Nephron progenitor cell (in vitro differentiated cells): ENCODE measurements at regions not wholly inside any gene's neighbourhood (a gene's known extent, or its start where the extent isn't known, plus 50 kb on each side); places are given as distances from the start of the nearest gene placed in this dataset.

Experiments
- DNase-seq: peaks from one replicate; pipeline ENCODE4 v3.0.0; 2021
- H3K27ac Mint-ChIP-seq: 2 replicates; pipeline ENCODE4 v1.8.0; 2021; ENCODE audit warnings: mild to moderate bottlenecking, moderate library complexity, mixed read lengths
- H3K27me3 Mint-ChIP-seq: 2 replicates; pipeline ENCODE4 v1.8.0; 2021; ENCODE audit warnings: mild to moderate bottlenecking, low read depth, mixed read lengths; ENCODE audit not compliant: poor library complexity
- H3K36me3 Mint-ChIP-seq: 2 replicates; pipeline ENCODE4 v1.8.0; 2021; ENCODE audit warnings: low read depth, mixed read lengths
- H3K4me1 Mint-ChIP-seq: 2 replicates; pipeline ENCODE4 v1.8.0; 2021; ENCODE audit warnings: mixed read lengths
- H3K4me3 Mint-ChIP-seq: 2 replicates; pipeline ENCODE4 v1.8.0; 2021; ENCODE audit warnings: mild to moderate bottlenecking, moderate library complexity, mixed read lengths
- H3K9me3 Mint-ChIP-seq: 2 replicates; pipeline ENCODE4 v1.8.0; 2021; ENCODE audit warnings: mild to moderate bottlenecking, moderate library complexity, mixed read lengths
- TF ChIP-seq, protein P1 (sequence below): fragments of 200-600 bp; sonication (generic); IDR thresholded peaks from 2 replicates; pipeline ENCODE4 v1.5.0; 2021; ENCODE audit warnings: antibody characterized with exemption

DNA sequence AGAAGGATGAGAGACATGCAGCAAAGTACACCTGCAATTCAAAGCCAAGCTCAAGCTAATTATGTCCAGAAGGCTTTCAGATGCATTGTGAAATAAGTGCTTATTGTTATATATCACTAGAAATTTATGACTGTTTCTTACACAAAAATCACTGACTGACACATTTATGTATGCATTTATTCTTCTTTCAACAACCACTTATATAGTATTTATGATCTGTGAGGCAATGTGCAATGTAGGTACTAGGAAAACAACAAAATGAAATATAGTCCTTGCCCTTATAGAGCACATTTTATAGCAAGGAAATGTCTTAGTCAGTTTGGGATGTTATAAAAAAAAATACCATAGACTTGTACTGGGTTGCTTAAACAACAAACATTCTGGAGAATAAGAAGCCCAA, 167.6 kb downstream of the YIPF5 start:
- no peaks in the 10 kb centered on the region for H3K4me1 Mint-ChIP-seq
- peaks cover 10% of the 10 kb centered on the region for H3K9me3 Mint-ChIP-seq
- H3K27me3 Mint-ChIP-seq = peaks cover 3% of the 10 kb centered on the region
- H3K27ac Mint-ChIP-seq = no peak overlapping the region
- no peaks in the 10 kb centered on the region for H3K36me3 Mint-ChIP-seq
- no peak overlapping the region for H3K4me3 Mint-ChIP-seq
- no peak for DNase-seq
- TF ChIP-seq, protein P1, sequence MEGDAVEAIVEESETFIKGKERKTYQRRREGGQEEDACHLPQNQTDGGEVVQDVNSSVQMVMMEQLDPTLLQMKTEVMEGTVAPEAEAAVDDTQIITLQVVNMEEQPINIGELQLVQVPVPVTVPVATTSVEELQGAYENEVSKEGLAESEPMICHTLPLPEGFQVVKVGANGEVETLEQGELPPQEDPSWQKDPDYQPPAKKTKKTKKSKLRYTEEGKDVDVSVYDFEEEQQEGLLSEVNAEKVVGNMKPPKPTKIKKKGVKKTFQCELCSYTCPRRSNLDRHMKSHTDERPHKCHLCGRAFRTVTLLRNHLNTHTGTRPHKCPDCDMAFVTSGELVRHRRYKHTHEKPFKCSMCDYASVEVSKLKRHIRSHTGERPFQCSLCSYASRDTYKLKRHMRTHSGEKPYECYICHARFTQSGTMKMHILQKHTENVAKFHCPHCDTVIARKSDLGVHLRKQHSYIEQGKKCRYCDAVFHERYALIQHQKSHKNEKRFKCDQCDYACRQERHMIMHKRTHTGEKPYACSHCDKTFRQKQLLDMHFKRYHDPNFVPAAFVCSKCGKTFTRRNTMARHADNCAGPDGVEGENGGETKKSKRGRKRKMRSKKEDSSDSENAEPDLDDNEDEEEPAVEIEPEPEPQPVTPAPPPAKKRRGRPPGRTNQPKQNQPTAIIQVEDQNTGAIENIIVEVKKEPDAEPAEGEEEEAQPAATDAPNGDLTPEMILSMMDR = no peak

DNA sequence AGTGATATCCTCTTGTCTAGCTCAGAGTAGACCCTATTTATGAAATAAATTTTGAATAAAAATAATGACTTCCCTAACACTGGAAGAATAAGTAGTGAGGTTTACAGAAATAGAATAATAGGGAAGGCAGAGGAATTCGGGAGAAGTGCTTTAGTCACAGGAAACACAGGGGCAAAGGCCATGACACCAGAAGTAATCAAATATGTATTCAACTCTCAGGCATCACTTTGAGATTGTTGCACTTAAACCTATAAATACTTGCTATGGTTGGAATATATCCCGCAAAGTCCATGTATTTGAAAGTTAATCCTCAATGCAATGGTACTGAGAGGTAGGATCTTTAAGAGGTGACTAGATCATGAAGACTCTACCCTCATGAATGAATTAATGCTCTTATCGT, 166.8 kb downstream of the YIPF5 start:
- no peak overlapping the region for H3K27ac Mint-ChIP-seq
- H3K4me3 Mint-ChIP-seq = no peak overlapping the region
- peaks cover 6% of the 10 kb centered on the region for H3K9me3 Mint-ChIP-seq
- TF ChIP-seq, protein P1 = no peak
- DNase-seq = no peak
- no peaks in the 10 kb centered on the region for H3K4me1 Mint-ChIP-seq
- peaks cover 3% of the 10 kb centered on the region for H3K27me3 Mint-ChIP-seq
- no peaks in the 10 kb centered on the region for H3K36me3 Mint-ChIP-seq

DNA sequence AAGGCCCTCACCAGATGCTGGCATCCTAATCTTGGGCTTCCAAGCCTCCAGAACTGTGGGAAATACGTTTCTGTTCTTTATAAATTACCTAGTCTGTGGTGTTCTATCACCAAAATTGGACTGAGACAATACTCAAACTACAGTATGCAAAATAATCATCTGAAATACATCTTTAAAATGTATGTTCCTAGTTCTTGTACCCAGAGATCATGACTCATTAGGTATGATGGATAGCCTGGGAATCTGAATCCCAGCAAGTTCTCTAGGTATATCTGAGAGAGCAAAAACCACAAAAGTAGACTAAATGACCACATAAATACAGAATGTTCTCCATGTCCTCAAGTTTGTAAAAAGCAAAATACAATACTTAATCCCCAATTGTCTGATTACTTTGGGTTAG, 166.3 kb downstream of the YIPF5 start:
- TF ChIP-seq, protein P1 = no peak
- H3K9me3 Mint-ChIP-seq = peaks cover 9% of the 10 kb centered on the region

DNA sequence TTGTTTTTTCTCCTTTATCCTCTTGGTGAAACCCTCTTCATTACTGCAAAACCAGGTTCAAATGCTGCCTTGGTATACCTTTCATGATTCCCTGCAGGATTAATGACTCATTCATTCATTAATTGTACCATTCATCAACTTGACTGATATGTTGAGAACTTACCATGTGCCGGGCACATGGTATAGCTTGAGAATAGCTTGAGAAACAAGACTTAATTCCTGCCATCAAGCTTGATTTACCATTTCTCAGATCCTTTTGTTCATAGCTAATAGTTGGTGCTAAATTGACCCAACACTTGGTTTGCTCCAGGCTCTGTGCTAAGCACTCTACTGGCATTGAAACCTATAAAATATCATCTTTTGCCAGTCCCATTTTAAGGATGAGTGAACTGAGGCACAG, 165.7 kb downstream of the YIPF5 start:
- H3K4me1 Mint-ChIP-seq = no peaks in the 10 kb centered on the region
- no peak for DNase-seq
- H3K4me3 Mint-ChIP-seq = no peak overlapping the region
- no peak overlapping the region for H3K27ac Mint-ChIP-seq
- H3K27me3 Mint-ChIP-seq = peaks cover 3% of the 10 kb centered on the region
- H3K9me3 Mint-ChIP-seq = peaks cover 10% of the 10 kb centered on the region
- no peaks in the 10 kb centered on the region for H3K36me3 Mint-ChIP-seq
- TF ChIP-seq, protein P1 = no peak

More for the DNA sequence above, 166.3 kb downstream of the YIPF5 start:
- no peak for DNase-seq
- Mint-ChIP-seq H3K4me3 (no peak overlapping the region), H3K4me1 (no peaks in the 10 kb centered on the region), H3K27me3 (peaks cover 3% of the 10 kb centered on the region), H3K27ac (no peak overlapping the region), H3K36me3 (no peaks in the 10 kb centered on the region)

DNA sequence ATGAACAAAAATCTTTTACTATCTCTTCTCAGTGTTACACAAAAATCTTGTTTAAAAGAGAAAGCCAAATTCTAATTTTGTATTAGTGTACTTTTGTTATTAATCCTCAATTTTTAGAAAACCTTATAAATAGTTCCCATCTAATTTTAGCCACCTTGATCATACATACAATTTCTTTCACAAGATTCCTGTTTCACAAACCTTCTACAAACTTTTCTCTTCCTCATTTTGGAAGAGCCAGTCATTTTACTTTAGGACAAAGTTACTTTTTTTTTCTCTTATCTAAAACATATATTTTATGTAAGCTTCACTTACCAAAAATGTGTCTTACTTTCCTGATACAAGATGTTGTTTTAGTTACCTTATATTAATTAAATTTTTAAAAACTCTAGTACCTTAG, 161.3 kb downstream of the YIPF5 start:
- H3K36me3 Mint-ChIP-seq = peaks cover 20% of the 10 kb centered on the region
- TF ChIP-seq, protein P1 = no peak
- no peak overlapping the region for H3K27ac Mint-ChIP-seq
- H3K4me1 Mint-ChIP-seq = no peaks in the 10 kb centered on the region
- no peak overlapping the region for H3K4me3 Mint-ChIP-seq
- H3K27me3 Mint-ChIP-seq = no peaks in the 10 kb centered on the region
- H3K9me3 Mint-ChIP-seq = peaks cover 45% of the 10 kb centered on the region
- DNase-seq = no peak

DNA sequence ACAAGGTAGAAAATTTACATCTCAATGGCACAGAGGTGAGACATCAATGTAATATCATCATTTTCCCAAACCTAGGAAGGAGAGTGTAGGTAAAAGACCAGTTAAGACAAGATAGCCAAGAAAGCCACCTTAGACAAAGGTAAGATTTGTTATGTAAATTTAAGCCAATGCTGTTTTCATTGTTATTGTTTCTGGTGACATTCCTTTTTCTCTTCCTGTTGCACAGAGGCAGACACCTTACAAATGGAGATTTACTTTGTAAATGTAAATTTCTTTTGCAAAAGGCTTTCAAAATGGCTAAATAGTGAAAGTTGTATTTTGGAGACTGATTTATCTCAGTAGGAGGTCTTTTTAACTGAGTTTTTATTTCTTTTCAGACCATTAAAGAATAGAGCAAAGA, 159.1 kb downstream of the YIPF5 start:
- Mint-ChIP-seq H3K4me1 (peaks cover 14% of the 10 kb centered on the region), H3K9me3 (peaks cover 48% of the 10 kb centered on the region), H3K27ac (no peak overlapping the region), H3K36me3 (peaks cover 23% of the 10 kb centered on the region), H3K27me3 (no peaks in the 10 kb centered on the region), H3K4me3 (no peak overlapping the region)
- DNase-seq = no peak
- TF ChIP-seq, protein P1 = no peak
